Panc1 (cell line): ENCODE measurements at regions not wholly inside any gene's neighbourhood (a gene's known extent, or its start where the extent isn't known, plus 50 kb on each side); places are given as distances from the start of the nearest gene placed in this dataset.

Experiments
- POLR2AphosphoS5 ChIP-seq: IDR thresholded peaks from 2 replicates; pipeline ENCODE4 v1.6.1; 2012; ENCODE audit warnings: mild to moderate bottlenecking, low read depth, low read length, moderate library complexity
- SIN3A ChIP-seq: IDR thresholded peaks from 2 replicates; pipeline ENCODE4 v1.6.1; 2012; ENCODE audit warnings: low read depth, mild to moderate bottlenecking, low read length, moderate library complexity, borderline replicate concordance; ENCODE audit not compliant: insufficient read depth
- TCF7L2 ChIP-seq: IDR thresholded peaks from 2 replicates; pipeline ENCODE4 v1.6.1; 2011; ENCODE audit warnings: mild to moderate bottlenecking, low read depth, low read length, inconsistent platforms
- TF ChIP-seq, protein P1 (sequence below): fragments of 450-650 bp; IDR thresholded peaks from 2 replicates; pipeline ENCODE4 v1.5.1; 2017; ENCODE audit warnings: mild to moderate bottlenecking

GRCh38 chr18:39781565-39781964, 2173.5 kb upstream of the PIK3C3 start:
- TF ChIP-seq, protein P1, sequence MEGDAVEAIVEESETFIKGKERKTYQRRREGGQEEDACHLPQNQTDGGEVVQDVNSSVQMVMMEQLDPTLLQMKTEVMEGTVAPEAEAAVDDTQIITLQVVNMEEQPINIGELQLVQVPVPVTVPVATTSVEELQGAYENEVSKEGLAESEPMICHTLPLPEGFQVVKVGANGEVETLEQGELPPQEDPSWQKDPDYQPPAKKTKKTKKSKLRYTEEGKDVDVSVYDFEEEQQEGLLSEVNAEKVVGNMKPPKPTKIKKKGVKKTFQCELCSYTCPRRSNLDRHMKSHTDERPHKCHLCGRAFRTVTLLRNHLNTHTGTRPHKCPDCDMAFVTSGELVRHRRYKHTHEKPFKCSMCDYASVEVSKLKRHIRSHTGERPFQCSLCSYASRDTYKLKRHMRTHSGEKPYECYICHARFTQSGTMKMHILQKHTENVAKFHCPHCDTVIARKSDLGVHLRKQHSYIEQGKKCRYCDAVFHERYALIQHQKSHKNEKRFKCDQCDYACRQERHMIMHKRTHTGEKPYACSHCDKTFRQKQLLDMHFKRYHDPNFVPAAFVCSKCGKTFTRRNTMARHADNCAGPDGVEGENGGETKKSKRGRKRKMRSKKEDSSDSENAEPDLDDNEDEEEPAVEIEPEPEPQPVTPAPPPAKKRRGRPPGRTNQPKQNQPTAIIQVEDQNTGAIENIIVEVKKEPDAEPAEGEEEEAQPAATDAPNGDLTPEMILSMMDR = no peak
- TF ChIP-seq POLR2AphosphoS5 (no peak), TCF7L2 (no peak), SIN3A (no peak)
